ACHN (cell line): ENCODE measurements at regions not wholly inside any gene's neighbourhood (a gene's known extent, or its start where the extent isn't known, plus 50 kb on each side); places are given as distances from the start of the nearest gene placed in this dataset.
A peak's percentile ranks its signal among the peaks of the same experiment; 100 is the strongest.

Source experiments
- DNase-seq: peaks from one replicate; pipeline ENCODE4 v3.0.0-alpha.2; 2015
- in situ Hi-C: cut with HindIII; loops from 2 replicates; pipeline ENCODE4 v1.10.0; 2017; ENCODE audit warnings: low sequenced_read_pairs, low pct_ligation_motif_present, low pct_unique_long_range_greater_than_20kb

- DNase-seq, result no peak
- in situ Hi-C loops, result no loop called here
Measured at GRCh38 chr6:63436356-63436755, 116.6 kb upstream of the LGSN start.

- in situ Hi-C loops, result no loop called here
- DNase-seq, result no peak
Measured at GRCh38 chr6:63437058-63437457, 117.3 kb upstream of the LGSN start.

DNA sequence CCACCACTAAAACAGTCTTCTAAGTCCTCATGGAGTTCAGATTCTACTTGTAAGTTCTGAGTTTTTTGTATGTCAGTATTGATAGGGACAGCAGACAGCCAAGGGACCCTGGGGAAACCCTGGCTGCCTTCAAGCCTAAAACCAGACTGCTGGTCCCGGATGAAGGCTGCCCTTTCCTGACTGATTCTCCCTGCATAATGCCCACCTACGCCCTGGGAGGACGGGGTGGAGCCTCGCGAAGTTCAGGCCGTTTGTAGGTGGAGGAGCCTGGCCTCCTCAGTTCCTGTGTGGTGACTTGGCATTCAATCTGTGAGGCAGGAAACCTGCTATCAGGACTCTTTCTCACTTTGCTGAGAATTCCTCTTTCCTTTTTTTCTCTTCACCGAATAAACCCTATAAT, 120.3 kb upstream of the LGSN start:
- in situ Hi-C loops, result no loop called here

GRCh38 chr6:63440594-63440993, 120.8 kb upstream of the LGSN start:
- DNase-seq, result no peak
- in situ Hi-C loops, result no loop called here

More for the DNA sequence above, 120.3 kb upstream of the LGSN start:
- DNase-seq, result no peak

GRCh38 chr6:63441266-63441956, 121.6 kb upstream of the LGSN start:
- in situ Hi-C loops, result no loop called here
- DNase-seq, result no peak

- no peak for DNase-seq
- in situ Hi-C loops, result no loop called here
Measured at GRCh38 chr6:63442870-63443269, 123.1 kb upstream of the LGSN start.

DNA sequence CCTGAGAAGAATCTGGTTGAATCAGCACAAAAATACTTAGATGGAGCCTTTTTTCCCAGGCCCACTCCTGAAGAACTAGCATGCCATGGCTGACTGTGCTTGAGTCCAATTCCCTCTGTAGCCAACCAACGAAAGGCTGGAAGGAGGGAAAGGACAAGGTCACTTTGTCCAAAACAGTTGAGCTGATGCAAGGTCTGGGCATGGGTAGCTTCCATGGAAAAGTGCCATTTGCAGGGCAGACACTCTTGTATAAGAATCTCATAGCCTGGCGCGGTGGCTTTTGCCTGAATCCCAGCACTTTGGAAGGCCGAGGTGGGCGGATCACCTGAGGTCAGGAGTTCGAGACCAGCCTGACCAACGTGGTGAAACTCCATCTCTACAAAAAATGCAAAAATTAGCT, 125.0 kb upstream of the LGSN start:
- DNase-seq, result no peak
- in situ Hi-C loops, result no loop called here

GRCh38 chr6:63446405-63446804, 125.9 kb upstream of the LOC128125822 start:
- in situ Hi-C loops, result no loop called here
- DNase-seq, result no peak

DNA sequence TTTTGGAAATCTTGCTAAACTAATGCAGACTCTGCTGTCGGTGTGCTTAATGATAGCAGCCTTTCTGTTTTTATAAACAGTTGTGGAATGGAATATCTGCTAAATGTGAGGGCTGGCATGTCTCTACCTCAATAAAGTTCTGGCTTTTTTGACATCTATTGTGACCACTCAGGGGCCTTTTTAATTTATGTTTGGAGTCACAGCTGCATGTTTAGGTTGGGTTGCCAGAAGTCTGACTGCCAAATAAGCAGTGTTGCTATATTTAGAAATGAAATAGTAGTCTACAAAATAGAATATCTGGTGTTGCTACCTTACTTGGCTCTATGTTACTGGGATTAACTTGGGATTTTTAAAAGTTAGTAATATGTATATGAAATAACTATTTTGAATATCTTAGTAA, 125.1 kb upstream of the LOC128125822 start:
- in situ Hi-C loops, result no loop called here
- no peak for DNase-seq

GRCh38 chr6:63448229-63448628, 124.1 kb upstream of the LOC128125822 start:
- DNase-seq, result peak; percentile 4
- in situ Hi-C loops, result no loop called here

- in situ Hi-C loops, result no loop called here
- no peak for DNase-seq
Measured at GRCh38 chr6:63449714-63450113, 122.6 kb upstream of the LOC128125822 start.

DNA sequence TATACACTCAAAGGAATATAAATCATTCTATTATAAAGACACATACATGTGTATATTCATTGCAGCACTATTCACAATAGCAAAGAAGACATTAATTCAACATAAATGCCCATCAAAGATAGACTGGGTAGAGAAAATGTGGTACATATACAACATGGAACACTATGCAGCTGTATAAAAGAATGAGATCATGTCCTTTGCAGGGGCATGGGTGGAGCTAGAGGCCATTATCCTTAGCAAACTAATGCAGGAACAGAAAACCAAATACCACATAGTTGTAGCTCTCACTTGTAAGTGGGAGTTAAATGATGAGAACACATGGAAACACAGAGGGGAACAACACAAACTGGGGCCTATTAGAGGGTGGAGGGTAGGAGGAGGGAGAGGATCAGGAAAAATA, 121.0 kb upstream of the LOC128125822 start:
- in situ Hi-C loops, result no loop called here
- DNase-seq, result no peak

GRCh38 chr6:63452125-63452524, 120.2 kb upstream of the LOC128125822 start:
- in situ Hi-C loops, result no loop called here
- no peak for DNase-seq

DNA sequence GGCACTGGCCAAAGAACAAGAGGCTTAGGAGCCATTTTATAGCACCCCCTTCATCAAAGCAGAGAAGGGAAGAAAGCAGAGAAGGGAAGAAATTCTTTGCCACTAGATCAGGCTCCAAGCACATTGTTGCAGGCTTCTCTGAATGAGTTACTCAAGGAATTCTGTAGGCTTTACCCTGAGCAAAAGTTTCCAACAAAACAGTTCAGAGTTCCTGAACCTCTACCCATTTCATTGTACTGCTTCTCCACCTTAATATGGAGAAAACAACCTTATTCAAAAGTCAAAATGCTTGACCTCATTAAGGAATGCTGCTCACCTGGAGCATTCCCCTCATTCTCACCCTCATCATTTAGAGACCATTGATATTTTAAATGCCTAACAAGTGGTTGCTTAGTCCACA, 115.5 kb upstream of the LOC128125822 start:
- in situ Hi-C loops, result no loop called here
- DNase-seq, result no peak

- no peak for DNase-seq
- in situ Hi-C loops, result no loop called here
Measured at GRCh38 chr6:63458480-63459115, 113.7 kb upstream of the LOC128125822 start.

GRCh38 chr6:63459814-63460213, 112.5 kb upstream of the LOC128125822 start:
- in situ Hi-C loops, result no loop called here
- DNase-seq, result no peak

- in situ Hi-C loops, result no loop called here
- DNase-seq, result no peak
Measured at GRCh38 chr6:63460971-63461370, 111.3 kb upstream of the LOC128125822 start.

- no peak for DNase-seq
- in situ Hi-C loops, result no loop called here
Measured at GRCh38 chr6:63464060-63464459, 108.2 kb upstream of the LOC128125822 start.

GRCh38 chr6:63465750-63466149, 106.5 kb upstream of the LOC128125822 start:
- in situ Hi-C loops, result no loop called here
- DNase-seq, result no peak

DNA sequence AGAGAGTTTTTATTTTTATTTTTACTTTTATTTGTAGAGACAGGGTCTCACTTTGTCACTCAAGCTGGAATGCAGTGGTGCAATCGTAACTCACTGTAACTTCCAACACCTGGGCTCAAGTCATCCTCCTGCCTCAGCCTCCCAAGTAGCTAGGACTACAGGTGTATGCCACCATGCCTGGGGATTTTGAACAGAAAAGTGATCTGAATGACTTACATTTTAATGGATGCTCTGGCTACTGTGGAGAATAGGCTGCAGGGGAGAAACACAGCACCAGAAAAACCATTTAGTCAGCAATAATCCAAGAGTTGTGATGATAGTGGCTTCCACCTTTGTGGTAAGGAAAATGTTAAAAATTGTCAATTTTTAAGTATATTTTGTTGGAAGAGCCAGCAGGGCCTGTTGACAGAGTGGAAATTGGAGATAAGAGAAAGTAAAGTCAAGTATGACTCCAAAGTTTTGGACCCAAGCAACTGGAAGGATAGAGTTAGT, 106.0 kb upstream of the LOC128125822 start:
- in situ Hi-C loops, result no loop called here
- DNase-seq, result no peak
